GM23248 (cell line): ENCODE measurements at regions not wholly inside any gene's neighbourhood (a gene's known extent, or its start where the extent isn't known, plus 50 kb on each side); places are given as distances from the start of the nearest gene placed in this dataset.

Experiments used
- EZH2 ChIP-seq: fragments of 200-600 bp; sonication (generic); IDR thresholded peaks from 2 replicates; pipeline ENCODE4 v1.6.1; 2018; ENCODE audit warnings: antibody characterized with exemption, mild to moderate bottlenecking; ENCODE audit not compliant: insufficient read depth, poor library complexity, severe bottlenecking
- EZH2phosphoT487 ChIP-seq: fragments of 200-600 bp; sonication (generic); IDR thresholded peaks from 2 replicates; pipeline ENCODE4 v1.6.1; 2018; ENCODE audit warnings: antibody characterized with exemption, moderate library complexity, mild to moderate bottlenecking, low read depth; ENCODE audit not compliant: insufficient read depth

DNA sequence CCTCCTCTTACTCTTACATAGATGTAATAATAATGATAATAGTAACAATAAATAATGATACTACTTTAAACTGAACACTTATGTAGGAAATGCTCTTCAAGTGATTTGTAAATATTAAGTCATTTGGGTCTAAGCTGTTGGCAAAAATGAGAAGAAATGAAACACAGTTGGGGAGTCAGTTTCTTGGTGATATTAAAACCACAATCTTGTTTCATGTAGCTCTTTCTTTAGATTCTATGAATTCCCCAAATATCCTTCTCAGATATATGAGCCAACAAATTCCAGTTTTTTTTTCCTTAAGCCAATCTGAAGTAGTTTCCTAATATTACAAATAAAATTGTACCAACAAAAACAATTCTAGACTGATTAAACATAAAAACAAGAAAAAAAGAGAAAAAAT is 1115.6 kb upstream of the CNTN5 start:
- TF ChIP-seq EZH2 = no peak
- TF ChIP-seq EZH2phosphoT487 = no peak
